ENCODE measurements at regions not wholly inside any gene's neighbourhood (a gene's known extent, or its start where the extent isn't known, plus 50 kb on each side); places are given as distances from the start of the nearest gene placed in this dataset.
"Not testable (repeated sequence)": the region's sequence is repeated elsewhere in the genome, so short reads cannot be mapped to it uniquely, and the experiment has no call there.

- DNase-seq = not testable (repeated sequence)
Observed at GRCh38 chr4:3882316-3882885, 116.2 kb downstream of the ADRA2C start.

- not testable (repeated sequence) for DNase-seq
Observed at GRCh38 chr4:3884261-3884660, 118.1 kb downstream of the ADRA2C start.

- DNase-seq = not testable (repeated sequence)
Observed at GRCh38 chr4:3893590-3893989, 127.4 kb downstream of the ADRA2C start.

GRCh38 chr4:3894086-3894959, 128.1 kb downstream of the ADRA2C start:
- DNase-seq = not testable (repeated sequence)

GRCh38 chr4:3896441-3896840, 130.3 kb downstream of the ADRA2C start:
- no peak for DNase-seq

GRCh38 chr4:3896871-3897578, 130.8 kb downstream of the ADRA2C start:
- not testable (repeated sequence) for DNase-seq

GRCh38 chr4:3898098-3898497, 131.9 kb downstream of the ADRA2C start:
- no peak for DNase-seq

GRCh38 chr4:3898928-3899327, 132.7 kb downstream of the ADRA2C start:
- DNase-seq = not testable (repeated sequence)

GRCh38 chr4:3904264-3904955, 138.2 kb downstream of the ADRA2C start:
- DNase-seq = not testable (repeated sequence)

GRCh38 chr4:3909616-3910015, 143.4 kb downstream of the ADRA2C start:
- not testable (repeated sequence) for DNase-seq

GRCh38 chr4:3910161-3910950, 144.2 kb downstream of the ADRA2C start:
- not testable (repeated sequence) for DNase-seq

GRCh38 chr4:3911252-3911856, 145.2 kb downstream of the ADRA2C start:
- no peak for DNase-seq

GRCh38 chr4:3914511-3914910, 148.3 kb downstream of the ADRA2C start:
- not testable (repeated sequence) for DNase-seq

- DNase-seq = not testable (repeated sequence)
Observed at GRCh38 chr4:3919509-3919908, 153.3 kb downstream of the ADRA2C start.

- not testable (repeated sequence) for DNase-seq
Observed at GRCh38 chr4:3921902-3922301, 155.7 kb downstream of the ADRA2C start.

- DNase-seq = not testable (repeated sequence)
Observed at GRCh38 chr4:3925841-3926240, 159.7 kb downstream of the ADRA2C start.

GRCh38 chr4:3926271-3926670, 160.1 kb downstream of the ADRA2C start:
- DNase-seq = not testable (repeated sequence)

- not testable (repeated sequence) for DNase-seq
Observed at GRCh38 chr4:3926969-3927755, 161.0 kb downstream of the ADRA2C start.

- DNase-seq = not testable (repeated sequence)
Observed at GRCh38 chr4:3929431-3929830, 163.2 kb downstream of the ADRA2C start.

- DNase-seq = not testable (repeated sequence)
Observed at GRCh38 chr4:3932734-3933133, 166.5 kb downstream of the ADRA2C start.

- not testable (repeated sequence) for DNase-seq
Observed at GRCh38 chr4:3935406-3935805, 169.2 kb downstream of the ADRA2C start.

Data from NCI-H187 (cell line).